A673 (cell line): ENCODE measurements at regions not wholly inside any gene's neighbourhood (a gene's known extent, or its start where the extent isn't known, plus 50 kb on each side); places are given as distances from the start of the nearest gene placed in this dataset.
A peak's percentile ranks its signal among the peaks of the same experiment; 100 is the strongest.

Experiments
- BruUV-seq: library from RNA; stranded (reverse); fragments of 400-500 nt; replicated peaks from 2 replicates; lab custom pipeline; 2021; lab: Mats Ljungman, UMichigan
- CTCF ChIA-PET: fragments of 300-600 bp; sonication (Branson Sonifier 250); formaldehyde crosslinking; loops from one replicate; lab custom pipeline; 2022; ENCODE audit warnings: antibody characterized with exemption; lab: Charles Lee
- POLR2A ChIA-PET: fragments of 300-600 bp; sonication (Branson Sonifier 250); formaldehyde crosslinking; loops from one replicate; lab custom pipeline; 2022; ENCODE audit warnings: antibody characterized with exemption; ENCODE audit not compliant: low non-redundant PET; lab: Charles Lee
- DNase-seq: peaks from one replicate; pipeline ENCODE4 v3.0.0-alpha.2; 2015; ENCODE audit warnings: low spot score
- H3K27ac ChIP-seq: fragments of 200-600 bp; sonication (generic); 2 replicates; pipeline ENCODE4 v1.5.1; 2016; ENCODE audit warnings: mixed run types, low read depth, mild to moderate bottlenecking, mixed read lengths, antibody characterized with exemption, low read length; ENCODE audit not compliant: poor library complexity, severe bottlenecking
- H3K27me3 ChIP-seq: fragments of 200-600 bp; sonication (generic); replicated peaks from 2 replicates; pipeline ENCODE4 v1.6.1; 2017; ENCODE audit warnings: mixed run types, low read depth, mild to moderate bottlenecking, mixed read lengths, antibody characterized with exemption, low read length; ENCODE audit not compliant: insufficient read depth, poor library complexity
- H3K36me3 ChIP-seq: fragments of 200-600 bp; sonication (generic); 2 replicates; pipeline ENCODE4 v1.6.1; 2016; ENCODE audit warnings: mixed run types, mild to moderate bottlenecking, mixed read lengths, antibody characterized with exemption, low read length; ENCODE audit not compliant: insufficient read depth, poor library complexity, severe bottlenecking
- H3K4me1 ChIP-seq: fragments of 200-600 bp; sonication (generic); 2 replicates; pipeline ENCODE4 v1.6.1; 2017; ENCODE audit warnings: mixed run types, mild to moderate bottlenecking, mixed read lengths, antibody characterized with exemption, low read length; ENCODE audit not compliant: insufficient read depth, poor library complexity, severe bottlenecking
- H3K4me3 ChIP-seq: fragments of 200-600 bp; sonication (generic); 2 replicates; pipeline ENCODE4 v1.5.1; 2016; ENCODE audit warnings: low read depth, mixed run types, mild to moderate bottlenecking, mixed read lengths, low read length; ENCODE audit not compliant: poor library complexity, severe bottlenecking
- H3K9me3 ChIP-seq: fragments of 200-600 bp; sonication (generic); 2 replicates; pipeline ENCODE4 v1.6.1; 2016; ENCODE audit warnings: mixed run types, low read depth, mild to moderate bottlenecking, mixed read lengths, antibody characterized with exemption, low read length; ENCODE audit not compliant: poor library complexity, severe bottlenecking
- EZH2 ChIP-seq: fragments of 200-600 bp; sonication (generic); IDR thresholded peaks from 2 replicates; pipeline ENCODE4 v1.6.1; 2017; ENCODE audit warnings: borderline replicate concordance, low read depth, mild to moderate bottlenecking, mixed read lengths, antibody characterized with exemption, low read length; ENCODE audit not compliant: poor library complexity, severe bottlenecking
- intact Hi-C: fragments of 100-400 bp; cut with micrococcal nuclease; formaldehyde crosslinking; loops from one replicate; pipeline ENCODE4 v1.10.0; 2022; ENCODE audit not compliant: unreplicated experiment
- TF ChIP-seq, protein P1 (sequence below): fragments of 300-800, 200-600 bp; sonication (generic); conservative IDR thresholded peaks from 2 replicates; pipeline ENCODE4 v1.5.1; 2017; ENCODE audit warnings: low read depth, mild to moderate bottlenecking, antibody characterized with exemption, low read length, moderate library complexity, mixed read lengths

DNA sequence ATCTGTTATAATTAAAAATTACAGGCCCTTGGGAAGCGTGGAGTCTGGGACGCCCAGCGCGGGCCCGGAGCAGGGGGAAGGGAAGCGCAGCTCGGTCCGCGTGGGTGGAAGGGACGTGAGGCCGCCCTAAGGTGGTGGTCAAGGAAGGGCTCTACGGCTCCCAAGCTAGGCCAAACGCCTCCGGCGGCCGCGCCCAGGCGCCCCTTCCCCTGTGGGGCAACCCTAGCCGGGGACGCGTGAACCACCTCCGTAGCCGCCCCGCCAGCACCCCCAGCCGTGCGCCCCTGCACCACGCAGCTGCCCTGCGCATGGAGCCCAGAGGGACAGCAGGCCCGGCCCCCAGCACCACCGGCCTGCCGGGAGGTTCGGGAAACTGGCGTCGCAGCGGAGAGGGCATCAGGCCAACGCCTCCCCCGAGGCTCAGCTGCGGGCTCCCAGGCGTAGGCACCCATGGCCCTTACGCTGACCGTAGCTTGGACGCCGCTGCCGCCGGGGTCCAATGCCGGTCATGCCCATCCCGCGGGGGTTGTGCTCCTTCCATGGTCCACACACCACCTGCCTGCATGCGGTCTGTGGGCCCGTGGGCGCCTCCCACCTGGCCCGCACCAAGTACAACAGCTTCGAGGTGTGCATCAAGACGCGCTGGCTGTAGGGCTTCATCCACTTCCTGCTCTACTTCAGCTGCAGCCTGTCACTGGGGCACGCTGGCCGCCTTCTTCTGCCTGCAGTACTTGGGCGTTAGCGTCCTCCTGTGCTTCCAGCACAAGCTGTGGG lies 166.7 kb downstream of the SEPTIN7 start:
- POLR2A ChIA-PET, result no interaction called here
- TF ChIP-seq, protein P1, sequence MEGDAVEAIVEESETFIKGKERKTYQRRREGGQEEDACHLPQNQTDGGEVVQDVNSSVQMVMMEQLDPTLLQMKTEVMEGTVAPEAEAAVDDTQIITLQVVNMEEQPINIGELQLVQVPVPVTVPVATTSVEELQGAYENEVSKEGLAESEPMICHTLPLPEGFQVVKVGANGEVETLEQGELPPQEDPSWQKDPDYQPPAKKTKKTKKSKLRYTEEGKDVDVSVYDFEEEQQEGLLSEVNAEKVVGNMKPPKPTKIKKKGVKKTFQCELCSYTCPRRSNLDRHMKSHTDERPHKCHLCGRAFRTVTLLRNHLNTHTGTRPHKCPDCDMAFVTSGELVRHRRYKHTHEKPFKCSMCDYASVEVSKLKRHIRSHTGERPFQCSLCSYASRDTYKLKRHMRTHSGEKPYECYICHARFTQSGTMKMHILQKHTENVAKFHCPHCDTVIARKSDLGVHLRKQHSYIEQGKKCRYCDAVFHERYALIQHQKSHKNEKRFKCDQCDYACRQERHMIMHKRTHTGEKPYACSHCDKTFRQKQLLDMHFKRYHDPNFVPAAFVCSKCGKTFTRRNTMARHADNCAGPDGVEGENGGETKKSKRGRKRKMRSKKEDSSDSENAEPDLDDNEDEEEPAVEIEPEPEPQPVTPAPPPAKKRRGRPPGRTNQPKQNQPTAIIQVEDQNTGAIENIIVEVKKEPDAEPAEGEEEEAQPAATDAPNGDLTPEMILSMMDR, result no peak
- TF ChIP-seq EZH2, result no peak
- H3K27me3 ChIP-seq, result no peaks in the 10 kb centered on the region
- BruUV-seq, result no TSS peak
- H3K4me3 ChIP-seq, result no peak overlapping the region
- intact Hi-C loops, result no loop called here
- no peaks in the 10 kb centered on the region for H3K9me3 ChIP-seq
- CTCF ChIA-PET, result no interaction called here
- H3K27ac ChIP-seq, result no peak overlapping the region
- no peaks in the 10 kb centered on the region for H3K4me1 ChIP-seq
- no peak for DNase-seq
- no peaks in the 10 kb centered on the region for H3K36me3 ChIP-seq

DNA sequence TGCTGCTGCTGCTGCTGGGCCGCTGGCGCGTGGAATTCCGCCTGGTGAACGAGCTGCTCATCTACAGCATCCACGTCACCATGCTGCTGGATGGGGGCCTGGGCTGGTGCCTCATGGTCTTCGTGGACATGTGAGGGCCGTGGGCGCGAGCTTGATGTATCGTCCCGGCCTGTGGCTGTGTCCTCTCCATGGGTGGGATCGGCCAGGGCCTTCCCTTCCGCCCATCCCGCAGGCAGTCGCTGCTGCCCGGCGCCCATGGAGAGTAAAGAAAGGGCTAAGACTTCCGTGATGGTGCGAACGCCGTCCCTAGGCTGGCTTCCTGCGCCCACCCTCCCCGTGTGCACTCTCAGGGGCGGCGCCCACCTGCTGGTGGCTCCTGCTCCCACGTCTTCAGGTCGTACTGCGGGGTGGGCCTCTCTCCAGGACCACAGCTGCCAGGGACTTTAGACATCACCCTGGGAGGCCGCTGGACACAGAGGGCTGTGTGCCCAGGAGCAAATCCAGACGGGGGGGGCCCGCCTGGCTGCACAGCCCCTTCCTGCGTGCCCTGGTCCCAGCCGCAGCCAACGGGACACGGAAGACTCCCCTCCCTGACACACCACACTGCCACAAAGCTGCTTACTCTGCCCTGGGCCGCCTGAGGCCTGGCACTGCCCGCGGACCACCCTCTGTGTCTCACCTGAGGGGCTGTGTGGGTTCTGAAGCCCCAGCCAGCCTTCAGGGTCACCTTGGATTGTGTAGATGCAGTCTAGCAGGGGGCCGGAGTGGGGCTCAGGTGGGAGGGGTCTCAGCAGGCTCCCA lies 167.5 kb downstream of the SEPTIN7 start:
- TF ChIP-seq, protein P1, result no peak
- TF ChIP-seq EZH2, result no peak
- intact Hi-C loops, result no loop called here
- Histone ChIP-seq H3K9me3 (no peaks in the 10 kb centered on the region), H3K36me3 (no peaks in the 10 kb centered on the region), H3K4me1 (no peaks in the 10 kb centered on the region), H3K27ac (no peak overlapping the region), H3K27me3 (no peaks in the 10 kb centered on the region), H3K4me3 (no peak overlapping the region)
- CTCF ChIA-PET, result interaction anchor here (0.5 kb wide), 1 partner anchor 51 kb away, joined by 3 read pairs; no protein-coding TSS in a partner anchor
- POLR2A ChIA-PET, result no interaction called here
- DNase-seq, result no peak
- no TSS peak for BruUV-seq

DNA sequence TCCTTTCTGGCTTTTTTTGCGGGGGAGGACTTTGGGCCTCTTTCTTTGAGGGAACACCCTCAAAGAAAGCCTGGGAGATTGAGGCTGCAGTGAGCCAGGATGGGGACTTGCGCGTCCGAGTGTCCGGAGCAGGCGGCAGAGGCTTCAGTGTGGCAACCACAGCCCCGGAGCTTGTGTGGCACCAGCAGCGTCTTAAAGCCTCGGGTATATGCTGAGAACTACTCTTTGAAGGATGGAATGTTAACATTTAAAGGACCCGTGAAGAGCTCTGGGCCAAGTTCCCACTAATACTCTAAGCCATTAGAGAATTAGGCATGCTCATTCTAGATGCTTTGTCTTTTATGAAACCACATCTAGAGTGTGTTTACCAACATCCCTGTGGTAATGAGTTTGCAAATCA lies 168.2 kb downstream of the SEPTIN7 start:
- intact Hi-C loops, result no loop called here
- POLR2A ChIA-PET, result no interaction called here
- Histone ChIP-seq H3K27ac (no peak overlapping the region), H3K36me3 (no peaks in the 10 kb centered on the region), H3K27me3 (no peaks in the 10 kb centered on the region), H3K4me3 (no peak overlapping the region), H3K4me1 (no peaks in the 10 kb centered on the region), H3K9me3 (no peaks in the 10 kb centered on the region)
- no TSS peak for BruUV-seq
- peak; percentile 16 for DNase-seq
- CTCF ChIA-PET, result interaction anchor here (0.5 kb wide), 1 partner anchor 52 kb away, joined by 3 read pairs; no protein-coding TSS in a partner anchor
- TF ChIP-seq, protein P1, result no peak
- no peak for TF ChIP-seq EZH2
